CD4-positive, alpha-beta memory T cell (primary cell): ENCODE measurements at regions not wholly inside any gene's neighbourhood (a gene's known extent, or its start where the extent isn't known, plus 50 kb on each side); places are given as distances from the start of the nearest gene placed in this dataset.

ENCODE experiments used
- CTCF ChIA-PET: fragments of 350-600 bp; sonication (Branson Sonifier 250); formaldehyde crosslinking; loops from one replicate; lab custom pipeline; 2021; ENCODE audit warnings: inconsistent platforms; ENCODE audit not compliant: partially characterized antibody; lab: Charles Lee
- POLR2A ChIA-PET: fragments of 350-600 bp; sonication (Branson Sonifier 250); formaldehyde crosslinking; loops from one replicate; lab custom pipeline; 2021; ENCODE audit not compliant: partially characterized antibody; lab: Charles Lee
- DNase-seq, 5 donors: peaks; one replicate each; pipeline versions ENCODE4 v3.0.0 to v3.0.0-alpha.2; 2020 to 2022; ENCODE audit warnings: mixed read lengths in 1 of 5
- H3K27ac ChIP-seq: one replicate; pipeline ENCODE4 v1.7.0; 2013; ENCODE audit warnings: low read depth, low read length
- H3K27me3 ChIP-seq: 2 replicates; pipeline ENCODE4 v1.7.0; 2013; ENCODE audit warnings: mild to moderate bottlenecking, low read length, moderate library complexity; ENCODE audit not compliant: insufficient read depth
- H3K36me3 ChIP-seq: 2 replicates; pipeline ENCODE4 v1.7.0; 2013; ENCODE audit warnings: mild to moderate bottlenecking, low read length, moderate library complexity; ENCODE audit not compliant: insufficient read depth
- H3K4me1 ChIP-seq: 2 replicates; pipeline ENCODE4 v1.7.0; 2013; ENCODE audit warnings: mild to moderate bottlenecking, low read length, moderate library complexity; ENCODE audit not compliant: insufficient read depth
- H3K4me3 ChIP-seq, 2 donors: one replicate each; pipeline ENCODE4 v1.7.0; 2013; ENCODE audit warnings: low read length in 2 of 2, mild to moderate bottlenecking in 1 of 2
- H3K9me3 ChIP-seq, 2 donors: one replicate each; pipeline ENCODE4 v1.7.0; 2013; ENCODE audit warnings: low read length in 2 of 2, control low read depth in 1 of 2; ENCODE audit not compliant: control insufficient read depth in 1 of 2
- H3K27ac Mint-ChIP-seq, 7 donors: one replicate each; pipeline ENCODE4 v1.8.0; 2020 to 2021; ENCODE audit warnings: mixed read lengths in 7 of 7, mild to moderate bottlenecking in 6 of 7, inconsistent platforms in 3 of 7, moderate library complexity in 3 of 7
- H3K27me3 Mint-ChIP-seq, 2 donors: one replicate each; pipeline ENCODE4 v1.8.0; 2020 to 2021; ENCODE audit warnings: mixed read lengths in 2 of 2
- H3K36me3 Mint-ChIP-seq, 2 donors: one replicate each; pipeline ENCODE4 v1.8.0; 2020 to 2021; ENCODE audit warnings: mixed read lengths in 2 of 2, inconsistent platforms in 1 of 2, mild to moderate bottlenecking in 1 of 2
- H3K4me1 Mint-ChIP-seq, 4 donors: one replicate each; pipeline ENCODE4 v1.8.0; 2020 to 2021; ENCODE audit warnings: mixed read lengths in 4 of 4, mild to moderate bottlenecking in 1 of 4
- H3K4me3 Mint-ChIP-seq, 8 donors: one replicate each; pipeline ENCODE4 v1.8.0; 2020 to 2021; ENCODE audit warnings: mixed read lengths in 8 of 8, mild to moderate bottlenecking in 7 of 8, moderate library complexity in 6 of 8, inconsistent platforms in 3 of 8
- H3K9me3 Mint-ChIP-seq, 8 donors: one replicate each; pipeline ENCODE4 v1.8.0; 2020 to 2021; ENCODE audit warnings: mixed read lengths in 8 of 8, mild to moderate bottlenecking in 5 of 8, inconsistent platforms in 3 of 8, moderate library complexity in 1 of 8
- intact Hi-C: fragments of 100-400 bp; cut with micrococcal nuclease; formaldehyde crosslinking; loops from one replicate; pipeline ENCODE4 v1.15.1; 2023

- H3K4me1 Mint-ChIP-seq, result peaks cover 15 to 43% (median 30%) of the 10 kb centered on the region in 4 donors
- peak overlapping the region in 4 of 8 donors; percentile 1 to 35 (median 20) for H3K4me3 Mint-ChIP-seq
- CTCF ChIA-PET, result no interaction called here
- Histone ChIP-seq H3K27ac (no peak overlapping the region), H3K4me3 (no peak overlapping the region), H3K9me3 (no peaks in the 10 kb centered on the region), H3K27me3 (no peaks in the 10 kb centered on the region), H3K4me1 (peaks cover 8% of the 10 kb centered on the region), H3K36me3 (no peaks in the 10 kb centered on the region)
- no peaks in the 10 kb centered on the region for H3K9me3 Mint-ChIP-seq
- intact Hi-C loops, result loop anchor here (2.0 kb wide), 1 partner anchor 231 kb away; no protein-coding TSS in a partner anchor
- peak in 4 of 5 donors; percentile 26 to 61 (median 40) for DNase-seq
- H3K36me3 Mint-ChIP-seq, result no peaks in the 10 kb centered on the region
- peaks cover 0 to 1% of the 10 kb centered on the region in 2 donors for H3K27me3 Mint-ChIP-seq
- POLR2A ChIA-PET, result interaction anchor here (1.3 kb wide), 1 partner anchor 229 kb away, joined by 3 read pairs; no protein-coding TSS in a partner anchor
- peak overlapping the region; percentile 10 to 93 (median 74) for H3K27ac Mint-ChIP-seq
Observed at GRCh38 chr6:156166093-156166492, 611.1 kb upstream of the ARID1B start.

GRCh38 chr6:156164701-156165452 lies 612.3 kb upstream of the ARID1B start:
- Mint-ChIP-seq H3K27ac (peak overlapping the region in 4 of 7 donors; percentile 17 to 90 (median 59)), H3K4me1 (peaks cover 15 to 43% (median 30%) of the 10 kb centered on the region in 4 donors), H3K27me3 (peaks cover 0 to 1% of the 10 kb centered on the region in 2 donors), H3K36me3 (no peaks in the 10 kb centered on the region), H3K4me3 (no peak overlapping the region), H3K9me3 (no peaks in the 10 kb centered on the region)
- Histone ChIP-seq H3K4me3 (no peak overlapping the region), H3K9me3 (no peaks in the 10 kb centered on the region), H3K36me3 (no peaks in the 10 kb centered on the region), H3K27ac (no peak overlapping the region), H3K4me1 (peaks cover 8% of the 10 kb centered on the region), H3K27me3 (no peaks in the 10 kb centered on the region)
- ChIA-PET CTCF (no interaction called here), POLR2A (no interaction called here)
- no peak for DNase-seq
- intact Hi-C loops, result no loop called here

GRCh38 chr6:156163311-156163710 lies 613.9 kb upstream of the ARID1B start:
- H3K27me3 ChIP-seq, result no peaks in the 10 kb centered on the region
- Mint-ChIP-seq H3K36me3 (no peaks in the 10 kb centered on the region), H3K4me1 (peaks cover 15 to 43% (median 30%) of the 10 kb centered on the region in 4 donors), H3K27ac (peak overlapping the region in 6 of 7 donors; percentile 8 to 87 (median 34)), H3K9me3 (no peaks in the 10 kb centered on the region), H3K4me3 (peak overlapping the region in 2 of 8 donors; percentile 4 to 11), H3K27me3 (peaks cover 0 to 1% of the 10 kb centered on the region in 2 donors)
- H3K36me3 ChIP-seq, result no peaks in the 10 kb centered on the region
- H3K4me1 ChIP-seq, result peaks cover 8% of the 10 kb centered on the region
- H3K4me3 ChIP-seq, result no peak overlapping the region
- CTCF ChIA-PET, result no interaction called here
- no peak overlapping the region for H3K27ac ChIP-seq
- intact Hi-C loops, result no loop called here
- peak; percentile 14 to 45 (median 35) for DNase-seq
- H3K9me3 ChIP-seq, result no peaks in the 10 kb centered on the region
- POLR2A ChIA-PET, result no interaction called here

GRCh38 chr6:156161471-156161870 lies 615.7 kb upstream of the ARID1B start:
- ChIA-PET CTCF (no interaction called here), POLR2A (no interaction called here)
- H3K27ac Mint-ChIP-seq, result no peak overlapping the region
- intact Hi-C loops, result no loop called here
- no peaks in the 10 kb centered on the region for H3K36me3 Mint-ChIP-seq
- H3K4me3 Mint-ChIP-seq, result no peak overlapping the region
- H3K4me1 ChIP-seq, result peaks cover 1% of the 10 kb centered on the region
- H3K36me3 ChIP-seq, result no peaks in the 10 kb centered on the region
- H3K4me1 Mint-ChIP-seq, result peaks cover 7 to 27% (median 18%) of the 10 kb centered on the region in 4 donors
- H3K27ac ChIP-seq, result no peak overlapping the region
- H3K9me3 ChIP-seq, result no peaks in the 10 kb centered on the region
- H3K9me3 Mint-ChIP-seq, result no peaks in the 10 kb centered on the region
- H3K4me3 ChIP-seq, result no peak overlapping the region
- DNase-seq, result no peak
- H3K27me3 ChIP-seq, result no peaks in the 10 kb centered on the region
- H3K27me3 Mint-ChIP-seq, result peaks cover 0 to 1% of the 10 kb centered on the region in 2 donors

GRCh38 chr6:156160795-156161165 lies 616.4 kb upstream of the ARID1B start:
- Mint-ChIP-seq H3K27ac (no peak overlapping the region), H3K4me1 (peaks cover 3 to 20% (median 13%) of the 10 kb centered on the region in 4 donors), H3K9me3 (no peaks in the 10 kb centered on the region), H3K4me3 (no peak overlapping the region), H3K27me3 (peaks cover 0 to 1% of the 10 kb centered on the region in 2 donors), H3K36me3 (no peaks in the 10 kb centered on the region)
- intact Hi-C loops, result no loop called here
- H3K4me1 ChIP-seq, result no peaks in the 10 kb centered on the region
- no peaks in the 10 kb centered on the region for H3K36me3 ChIP-seq
- no peaks in the 10 kb centered on the region for H3K27me3 ChIP-seq
- ChIA-PET POLR2A (no interaction called here), CTCF (no interaction called here)
- no peak overlapping the region for H3K4me3 ChIP-seq
- no peak for DNase-seq
- no peaks in the 10 kb centered on the region for H3K9me3 ChIP-seq
- H3K27ac ChIP-seq, result no peak overlapping the region

GRCh38 chr6:156160007-156160794 lies 617.0 kb upstream of the ARID1B start:
- no peaks in the 10 kb centered on the region for H3K36me3 ChIP-seq
- CTCF ChIA-PET, result no interaction called here
- intact Hi-C loops, result no loop called here
- H3K9me3 ChIP-seq, result no peaks in the 10 kb centered on the region
- Mint-ChIP-seq H3K36me3 (no peaks in the 10 kb centered on the region), H3K27ac (no peak overlapping the region), H3K27me3 (peaks cover 0 to 1% of the 10 kb centered on the region in 2 donors), H3K4me3 (no peak overlapping the region), H3K9me3 (no peaks in the 10 kb centered on the region), H3K4me1 (peaks cover 2 to 16% (median 8%) of the 10 kb centered on the region in 4 donors)
- no peak overlapping the region for H3K4me3 ChIP-seq
- H3K27me3 ChIP-seq, result no peaks in the 10 kb centered on the region
- no peak for DNase-seq
- no peaks in the 10 kb centered on the region for H3K4me1 ChIP-seq
- POLR2A ChIA-PET, result no interaction called here
- H3K27ac ChIP-seq, result no peak overlapping the region

GRCh38 chr6:156154896-156155295 lies 622.3 kb upstream of the ARID1B start:
- H3K4me3 Mint-ChIP-seq, result no peak overlapping the region
- Histone ChIP-seq H3K36me3 (no peaks in the 10 kb centered on the region), H3K27ac (no peak overlapping the region), H3K27me3 (no peaks in the 10 kb centered on the region), H3K4me1 (no peaks in the 10 kb centered on the region), H3K4me3 (no peak overlapping the region), H3K9me3 (no peaks in the 10 kb centered on the region)
- POLR2A ChIA-PET, result no interaction called here
- peaks cover 0 to 7% (median 5%) of the 10 kb centered on the region in 4 donors for H3K4me1 Mint-ChIP-seq
- DNase-seq, result no peak
- H3K27ac Mint-ChIP-seq, result peak overlapping the region in 1 of 7 donors; percentile 39
- intact Hi-C loops, result no loop called here
- no peaks in the 10 kb centered on the region for H3K9me3 Mint-ChIP-seq
- no peaks in the 10 kb centered on the region for H3K27me3 Mint-ChIP-seq
- peaks cover 0 to 11% of the 10 kb centered on the region in 2 donors for H3K36me3 Mint-ChIP-seq
- CTCF ChIA-PET, result no interaction called here
